GM13977 (cell line): ENCODE measurements at regions not wholly inside any gene's neighbourhood (a gene's known extent, or its start where the extent isn't known, plus 50 kb on each side); places are given as distances from the start of the nearest gene placed in this dataset.

ENCODE experiments used
- DNase-seq: peaks from one replicate; pipeline ENCODE4 v3.0.0; 2012; ENCODE audit warnings: low spot score
- CTCF ChIP-seq: IDR thresholded peaks from 2 replicates; pipeline ENCODE4 v1.5.1; 2012; ENCODE audit warnings: mild to moderate bottlenecking, control low read depth; ENCODE audit not compliant: insufficient read depth; ENCODE audit errors: extremely low read depth, missing control alignments
- in situ Hi-C: fragments of 300-500 bp; cut with MboI; formaldehyde crosslinking; loops from one replicate; pipeline ENCODE4 v1.12.0; 2022; ENCODE audit warnings: low sequenced_read_pairs, low pct_unique_long_range_greater_than_20kb, mixed read lengths, inconsistent platforms; ENCODE audit not compliant: unreplicated experiment

GRCh38 chr2:94960751-94961150 is 64.8 kb upstream of the MAL start:
- DNase-seq = no peak
- no peak for TF ChIP-seq CTCF
- in situ Hi-C loops = no loop called here

GRCh38 chr2:94964193-94964592 is 61.3 kb upstream of the MAL start:
- no peak for DNase-seq
- TF ChIP-seq CTCF = no peak

GRCh38 chr2:94966689-94967088 is 58.8 kb upstream of the MAL start:
- in situ Hi-C loops = no loop called here
- no peak for DNase-seq
- no peak for TF ChIP-seq CTCF

More at GRCh38 chr2:94964193-94964592, 61.3 kb upstream of the MAL start:
- in situ Hi-C loops = no loop called here

GRCh38 chr2:94970353-94970752 is 55.2 kb upstream of the MAL start:
- TF ChIP-seq CTCF = no peak
- no peak for DNase-seq
- in situ Hi-C loops = no loop called here
